Endothelial cell of umbilical vein (primary cell): ENCODE measurements at regions not wholly inside any gene's neighbourhood (a gene's known extent, or its start where the extent isn't known, plus 50 kb on each side); places are given as distances from the start of the nearest gene placed in this dataset.

ENCODE experiments used
- BruUV-seq: library from RNA; stranded (reverse); fragments of 400-500 nt; replicated peaks from 2 replicates; lab custom pipeline; 2021; lab: Mats Ljungman, UMichigan
- CTCF ChIA-PET: fragments of 300-600, 350-600 bp; sonication (Branson Sonifier 250); formaldehyde crosslinking; loops from one replicate; lab custom pipeline; 2021; ENCODE audit warnings: antibody characterized with exemption, inconsistent platforms; lab: Charles Lee
- POLR2A ChIA-PET: fragments of 300-600, 350-600 bp; sonication (Branson Sonifier 250); formaldehyde crosslinking; loops from one replicate; lab custom pipeline; 2021; ENCODE audit warnings: antibody characterized with exemption, inconsistent platforms; lab: Charles Lee
- DNase-seq: peaks from one replicate; pipeline ENCODE4 v3.0.0-alpha.2; 2011; ENCODE audit warnings: low read depth, low spot score
- FAIRE-seq: peaks from 2 replicates; lab custom pipeline; 2011; peaks lifted over from hg19 to GRCh38; lab: Jason Lieb, UNC
- H2AFZ ChIP-seq: 2 replicates; pipeline ENCODE4 v1.6.0; 2012; ENCODE audit warnings: low read depth, low read length, control low read depth, inconsistent platforms
- H3K27ac ChIP-seq: 2 replicates; pipeline ENCODE4 v1.5.1; 2011; ENCODE audit warnings: low read depth, mild to moderate bottlenecking, control low read depth, low read length, moderate library complexity; ENCODE audit not compliant: insufficient read depth
- H3K27me3 ChIP-seq, 2 experiments: 2 replicates each; pipeline versions ENCODE4 v1.6.0 to v1.6.1; 2011; ENCODE audit warnings: low read length in 2 of 2, mixed read lengths in 1 of 2; ENCODE audit not compliant: control insufficient read depth in 2 of 2, insufficient read depth in 2 of 2
- H3K36me3 ChIP-seq, 2 experiments: 2 replicates in 1 of 2; 3 replicates in 1 of 2; pipeline ENCODE4 v1.5.1; 2011; ENCODE audit warnings: low read length in 2 of 2, mild to moderate bottlenecking in 1 of 2, moderate library complexity in 1 of 2; ENCODE audit not compliant: control insufficient read depth in 2 of 2, insufficient read depth in 2 of 2; ENCODE audit errors: extremely low read depth in 1 of 2
- H3K4me1 ChIP-seq: 3 replicates; pipeline ENCODE4 v1.5.1; 2011; ENCODE audit warnings: mild to moderate bottlenecking, low read length; ENCODE audit not compliant: control insufficient read depth, insufficient read depth; ENCODE audit errors: extremely low read depth
- H3K4me2 ChIP-seq: 2 replicates; pipeline ENCODE4 v1.6.1; 2011; ENCODE audit warnings: low read length, control low read depth, mixed read lengths; ENCODE audit not compliant: insufficient read depth
- H3K4me3 ChIP-seq, 3 experiments: fragments of 200-600 bp in 1 of 3; sonication (generic), shearing (Covaris generic) in 1 of 3; replicated peaks in 1 of 3; 2 replicates each; pipeline ENCODE4 v1.5.1; 2011 to 2016; ENCODE audit warnings: control low read depth in 3 of 3, low read length in 3 of 3, mild to moderate bottlenecking in 2 of 3, inconsistent platforms in 1 of 3, low read depth in 1 of 3, moderate library complexity in 1 of 3; ENCODE audit not compliant: insufficient read depth in 1 of 3
- H3K79me2 ChIP-seq: 2 replicates; pipeline ENCODE4 v1.6.0; 2012; ENCODE audit warnings: low read length, inconsistent platforms; ENCODE audit not compliant: control insufficient read depth, insufficient read depth
- H3K9ac ChIP-seq: replicated peaks from 2 replicates; pipeline ENCODE3; 2011; ENCODE audit warnings: low read length, control low read depth; ENCODE audit not compliant: insufficient read depth; ENCODE audit errors: extremely low read depth
- H3K9me1 ChIP-seq: replicated peaks from 3 replicates; pipeline ENCODE4 v1.6.0; 2011; ENCODE audit warnings: mild to moderate bottlenecking, low read length; ENCODE audit not compliant: control insufficient read depth, insufficient read depth; ENCODE audit errors: extremely low read depth
- H3K9me3 ChIP-seq: replicated peaks from 2 replicates; pipeline ENCODE4 v1.5.1; 2012; ENCODE audit warnings: low read length, inconsistent platforms; ENCODE audit not compliant: control insufficient read depth, insufficient read depth
- H4K20me1 ChIP-seq: replicated peaks from 2 replicates; pipeline ENCODE3; 2011; ENCODE audit warnings: mild to moderate bottlenecking, low read length; ENCODE audit not compliant: control insufficient read depth, insufficient read depth; ENCODE audit errors: extremely low read depth
- EZH2 ChIP-seq: IDR thresholded peaks from 2 replicates; pipeline ENCODE4 v1.6.1; 2012; ENCODE audit warnings: borderline replicate concordance, low read depth, mild to moderate bottlenecking, moderate library complexity, low read length, inconsistent platforms; ENCODE audit not compliant: severe bottlenecking
- FOS ChIP-seq: IDR thresholded peaks from 2 replicates; pipeline ENCODE4 v1.6.1; 2011; ENCODE audit warnings: mild to moderate bottlenecking, low read length, moderate library complexity, borderline replicate concordance; ENCODE audit not compliant: insufficient read depth
- GATA2 ChIP-seq: IDR thresholded peaks from 2 replicates; pipeline ENCODE4 v1.7.0; 2011; ENCODE audit warnings: low read depth, mild to moderate bottlenecking, moderate library complexity, mixed read lengths, low read length; ENCODE audit not compliant: insufficient read length, insufficient read depth
- JUN ChIP-seq: IDR thresholded peaks from 2 replicates; pipeline ENCODE4 v1.6.1; 2011; ENCODE audit warnings: borderline replicate concordance, low read depth; ENCODE audit not compliant: insufficient read length, insufficient read depth
- MAX ChIP-seq: IDR thresholded peaks from 2 replicates; pipeline ENCODE4 v1.6.1; 2011; ENCODE audit not compliant: insufficient read depth, insufficient read length
- MYC ChIP-seq: IDR thresholded peaks from one replicate; pipeline ENCODE4 v1.6.1; 2011; ENCODE audit warnings: mild to moderate bottlenecking, low read depth, low read length
- POLR2A ChIP-seq: IDR thresholded peaks from 2 replicates; pipeline ENCODE4 v1.6.1; 2012; ENCODE audit warnings: low read depth, mild to moderate bottlenecking, control low read depth, low read length
- POLR2AphosphoS5 ChIP-seq: IDR thresholded peaks from 2 replicates; pipeline ENCODE4 v1.6.1; 2012; ENCODE audit warnings: low read depth, mild to moderate bottlenecking, control low read depth, low read length, moderate library complexity; ENCODE audit not compliant: insufficient read depth
- dilution Hi-C: fragments of 300-500 bp; cut with MboI; formaldehyde crosslinking; loops from one replicate; pipeline ENCODE4 v1.15.0; 2019; ENCODE audit warnings: low sequenced_read_pairs; ENCODE audit not compliant: extremely low pct_ligation_motif_present
- intact Hi-C: fragments of 100-400 bp; cut with micrococcal nuclease; formaldehyde crosslinking; loops from one replicate; pipeline ENCODE4 v1.10.0; 2022
- TF ChIP-seq, protein P1 (sequence below), 2 donors: IDR thresholded peaks; 1 replicate in 1 of 2; 2 replicates in 1 of 2; pipeline ENCODE4 v1.5.1; 2011; ENCODE audit warnings: low read length in 2 of 2, mild to moderate bottlenecking in 2 of 2, moderate library complexity in 2 of 2, control low read depth in 1 of 2, inconsistent platforms in 1 of 2, low read depth in 1 of 2; ENCODE audit not compliant: insufficient read depth in 1 of 2; ENCODE audit errors: extremely low read depth in 1 of 2

GRCh38 chr17:15124264-15124595, 140.9 kb downstream of the PMP22 start:
- H3K27me3 ChIP-seq, result no peaks in the 10 kb centered on the region
- dilution Hi-C loops (no loop called here), intact Hi-C loops (no loop called here)
- no peaks in the 10 kb centered on the region for H4K20me1 ChIP-seq
- ChIA-PET POLR2A (no interaction called here), CTCF (no interaction called here)
- no peak overlapping the region for H3K4me3 ChIP-seq
- FAIRE-seq (no peak), DNase-seq (no peak)
- H3K9me1 ChIP-seq, result no peaks in the 10 kb centered on the region
- H3K36me3 ChIP-seq, result no peaks in the 10 kb centered on the region
- TF ChIP-seq JUN, result no peak
- no peak for TF ChIP-seq GATA2
- TF ChIP-seq FOS, result no peak
- TF ChIP-seq EZH2, result no peak
- TF ChIP-seq POLR2AphosphoS5, result no peak
- TF ChIP-seq POLR2A, result no peak
- no TSS peak for BruUV-seq
- no peak overlapping the region for H2AFZ ChIP-seq
- H3K27ac ChIP-seq, result no peak overlapping the region
- H3K4me2 ChIP-seq, result no peak overlapping the region
- no peaks in the 10 kb centered on the region for H3K9me3 ChIP-seq
- H3K4me1 ChIP-seq, result no peaks in the 10 kb centered on the region
- no peaks in the 10 kb centered on the region for H3K79me2 ChIP-seq
- no peak overlapping the region for H3K9ac ChIP-seq

DNA sequence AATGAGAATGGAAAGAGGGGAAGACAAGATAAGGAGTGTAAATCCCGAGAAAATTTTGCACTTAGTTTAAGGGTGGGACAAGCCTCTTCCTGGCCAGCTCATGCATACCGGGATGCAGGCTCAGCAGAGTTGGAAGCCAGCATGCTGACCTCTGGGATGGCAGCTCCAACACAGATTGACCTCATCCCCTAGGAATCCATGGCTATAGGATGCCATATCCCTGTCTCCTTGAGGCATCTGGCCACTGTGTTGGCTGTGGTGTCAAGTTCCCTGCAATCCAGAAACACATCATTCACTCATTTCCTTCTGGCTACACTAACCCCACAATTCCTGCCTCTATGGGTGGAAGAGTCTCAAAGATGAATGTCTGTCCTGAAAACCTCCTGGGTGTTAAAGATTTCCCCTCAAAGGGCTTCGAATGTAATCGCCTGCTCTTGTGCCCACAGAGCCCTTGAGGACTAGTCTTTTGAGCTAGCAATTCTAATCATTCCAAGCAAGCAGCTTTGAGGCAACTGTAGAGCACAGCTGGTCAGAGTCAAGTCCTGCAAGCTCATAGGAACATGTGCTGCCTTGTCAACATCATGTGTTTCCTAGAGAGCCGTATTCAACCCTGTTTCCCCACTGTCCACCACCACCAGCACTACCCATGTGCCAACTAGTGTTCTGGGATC, 141.4 kb downstream of the PMP22 start:
- H3K9ac ChIP-seq, result no peak overlapping the region
- H3K9me3 ChIP-seq, result no peaks in the 10 kb centered on the region
- H2AFZ ChIP-seq, result no peak overlapping the region
- H3K4me1 ChIP-seq, result no peaks in the 10 kb centered on the region
- no peaks in the 10 kb centered on the region for H3K9me1 ChIP-seq
- BruUV-seq, result no TSS peak
- dilution Hi-C loops (no loop called here), intact Hi-C loops (no loop called here)
- no peak overlapping the region for H3K4me3 ChIP-seq
- H3K79me2 ChIP-seq, result no peaks in the 10 kb centered on the region
- DNase-seq, result no peak
- no peaks in the 10 kb centered on the region for H4K20me1 ChIP-seq
- H3K27me3 ChIP-seq, result no peaks in the 10 kb centered on the region
- FAIRE-seq, result no peak
- TF ChIP-seq, protein P1, sequence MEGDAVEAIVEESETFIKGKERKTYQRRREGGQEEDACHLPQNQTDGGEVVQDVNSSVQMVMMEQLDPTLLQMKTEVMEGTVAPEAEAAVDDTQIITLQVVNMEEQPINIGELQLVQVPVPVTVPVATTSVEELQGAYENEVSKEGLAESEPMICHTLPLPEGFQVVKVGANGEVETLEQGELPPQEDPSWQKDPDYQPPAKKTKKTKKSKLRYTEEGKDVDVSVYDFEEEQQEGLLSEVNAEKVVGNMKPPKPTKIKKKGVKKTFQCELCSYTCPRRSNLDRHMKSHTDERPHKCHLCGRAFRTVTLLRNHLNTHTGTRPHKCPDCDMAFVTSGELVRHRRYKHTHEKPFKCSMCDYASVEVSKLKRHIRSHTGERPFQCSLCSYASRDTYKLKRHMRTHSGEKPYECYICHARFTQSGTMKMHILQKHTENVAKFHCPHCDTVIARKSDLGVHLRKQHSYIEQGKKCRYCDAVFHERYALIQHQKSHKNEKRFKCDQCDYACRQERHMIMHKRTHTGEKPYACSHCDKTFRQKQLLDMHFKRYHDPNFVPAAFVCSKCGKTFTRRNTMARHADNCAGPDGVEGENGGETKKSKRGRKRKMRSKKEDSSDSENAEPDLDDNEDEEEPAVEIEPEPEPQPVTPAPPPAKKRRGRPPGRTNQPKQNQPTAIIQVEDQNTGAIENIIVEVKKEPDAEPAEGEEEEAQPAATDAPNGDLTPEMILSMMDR (IDR thresholded peaks at IDR 0.05; ENCODE audit: extremely low read depth in 1 of 2, insufficient read depth in 1 of 2, low read depth in 1 of 2, low read length in 2 of 2), result no peak
- TF ChIP-seq JUN (no peak), MYC (no peak), GATA2 (no peak), MAX (no peak), FOS (no peak), POLR2AphosphoS5 (no peak), POLR2A (no peak), EZH2 (no peak)
- ChIA-PET CTCF (no interaction called here), POLR2A (no interaction called here)
- no peak overlapping the region for H3K27ac ChIP-seq
- H3K36me3 ChIP-seq, result no peaks in the 10 kb centered on the region
- H3K4me2 ChIP-seq, result no peak overlapping the region
